ENCODE measurements at regions not wholly inside any gene's neighbourhood (a gene's known extent, or its start where the extent isn't known, plus 50 kb on each side); places are given as distances from the start of the nearest gene placed in this dataset.
A peak's percentile ranks its signal among the peaks of the same experiment; 100 is the strongest.

- Histone ChIP-seq H3K4me3 (ENCODE audit: low read depth, low read length) (no peak overlapping the region), H3K27ac (ENCODE audit: low read depth) (no peak overlapping the region), H3K4me1 (ENCODE audit: insufficient read depth) (no peaks in the 10 kb centered on the region), H3K36me3 (ENCODE audit: insufficient read depth) (no peaks in the 10 kb centered on the region)
- WGBS = 60% methylated on average over 5 of the region's 5 CpGs
- DNase-seq (ENCODE audit: extremely low spot score) = no peak
Observed at GRCh38 chr2:59082657-59083056, 841.5 kb upstream of the FANCL start.

- H3K36me3 ChIP-seq (ENCODE audit: insufficient read depth) = no peaks in the 10 kb centered on the region
- 83% methylated on average over 4 of the region's 4 CpGs for WGBS
- no peak overlapping the region for H3K27ac ChIP-seq (ENCODE audit: low read depth)
Observed at GRCh38 chr2:59080451-59081181, 839.5 kb upstream of the FANCL start.

GRCh38 chr2:59077981-59078531 lies 836.9 kb upstream of the FANCL start:
- Histone ChIP-seq H3K4me1 (ENCODE audit: insufficient read depth) (no peaks in the 10 kb centered on the region), H3K36me3 (ENCODE audit: insufficient read depth) (no peaks in the 10 kb centered on the region), H3K27ac (ENCODE audit: low read depth) (no peak overlapping the region), H3K4me3 (ENCODE audit: low read depth, low read length) (no peak overlapping the region)
- DNase-seq (ENCODE audit: extremely low spot score) = no peak
- 83% methylated on average over 6 of the region's 6 CpGs for WGBS

More at GRCh38 chr2:59080451-59081181, 839.5 kb upstream of the FANCL start:
- Histone ChIP-seq H3K4me1 (ENCODE audit: insufficient read depth) (no peaks in the 10 kb centered on the region), H3K4me3 (ENCODE audit: low read depth, low read length) (no peak overlapping the region)
- no peak for DNase-seq (ENCODE audit: extremely low spot score)

- Histone ChIP-seq H3K4me3 (ENCODE audit: low read depth, low read length) (no peak overlapping the region), H3K4me1 (ENCODE audit: insufficient read depth) (no peaks in the 10 kb centered on the region), H3K27ac (ENCODE audit: low read depth) (no peak overlapping the region), H3K36me3 (ENCODE audit: insufficient read depth) (no peaks in the 10 kb centered on the region)
- WGBS = 70% methylated on average over 6 of the region's 6 CpGs
- no peak for DNase-seq (ENCODE audit: extremely low spot score)
Observed at GRCh38 chr2:59077026-59077725, 836.1 kb upstream of the FANCL start.

GRCh38 chr2:59076079-59076619 lies 835.0 kb upstream of the FANCL start:
- H3K36me3 ChIP-seq (ENCODE audit: insufficient read depth) = no peaks in the 10 kb centered on the region

GRCh38 chr2:59074071-59074470 lies 832.9 kb upstream of the FANCL start:
- Histone ChIP-seq H3K4me3 (ENCODE audit: low read depth, low read length) (no peak overlapping the region), H3K36me3 (ENCODE audit: insufficient read depth) (no peaks in the 10 kb centered on the region), H3K4me1 (ENCODE audit: insufficient read depth) (no peaks in the 10 kb centered on the region), H3K27ac (ENCODE audit: low read depth) (no peak overlapping the region)
- WGBS = 94% methylated on average over 3 of the region's 3 CpGs
- DNase-seq (ENCODE audit: extremely low spot score) = no peak

More at GRCh38 chr2:59076079-59076619, 835.0 kb upstream of the FANCL start:
- no peaks in the 10 kb centered on the region for H3K4me1 ChIP-seq (ENCODE audit: insufficient read depth)
- 49% methylated on average over 5 of the region's 5 CpGs for WGBS
- DNase-seq (ENCODE audit: extremely low spot score) = no peak
- peak overlapping the region; percentile 10 for H3K27ac ChIP-seq (ENCODE audit: low read depth)
- H3K4me3 ChIP-seq (ENCODE audit: low read depth, low read length) = no peak overlapping the region

GRCh38 chr2:59073286-59073685 lies 832.2 kb upstream of the FANCL start:
- H3K36me3 ChIP-seq (ENCODE audit: insufficient read depth) = no peaks in the 10 kb centered on the region
- H3K4me3 ChIP-seq (ENCODE audit: low read depth, low read length) = no peak overlapping the region
- no peak overlapping the region for H3K27ac ChIP-seq (ENCODE audit: low read depth)
- no peaks in the 10 kb centered on the region for H3K4me1 ChIP-seq (ENCODE audit: insufficient read depth)
- DNase-seq (ENCODE audit: extremely low spot score) = no peak
- 92% methylated on average over 6 of the region's 6 CpGs for WGBS

- no peaks in the 10 kb centered on the region for H3K36me3 ChIP-seq (ENCODE audit: insufficient read depth)
- no peak overlapping the region for H3K27ac ChIP-seq (ENCODE audit: low read depth)
- no peak for DNase-seq (ENCODE audit: extremely low spot score)
- 3% methylated on average over 2 of the region's 2 CpGs for WGBS
- H3K4me1 ChIP-seq (ENCODE audit: insufficient read depth) = no peaks in the 10 kb centered on the region
- H3K4me3 ChIP-seq (ENCODE audit: low read depth, low read length) = no peak overlapping the region
Observed at GRCh38 chr2:59068255-59068654, 827.1 kb upstream of the FANCL start.

GRCh38 chr2:59066787-59067399 lies 825.8 kb upstream of the FANCL start:
- no peaks in the 10 kb centered on the region for H3K36me3 ChIP-seq (ENCODE audit: insufficient read depth)
- no peak for DNase-seq (ENCODE audit: extremely low spot score)
- no peak overlapping the region for H3K27ac ChIP-seq (ENCODE audit: low read depth)
- no peak overlapping the region for H3K4me3 ChIP-seq (ENCODE audit: low read depth, low read length)
- WGBS = 96% methylated on average over 56 of the region's 56 CpGs
- no peaks in the 10 kb centered on the region for H3K4me1 ChIP-seq (ENCODE audit: insufficient read depth)

- DNase-seq (ENCODE audit: extremely low spot score) = no peak
- H3K27ac ChIP-seq (ENCODE audit: low read depth) = no peak overlapping the region
- whole genome bisulfite sequencing = 74% methylated on average over 4 of the region's 4 CpGs
Observed at GRCh38 chr2:59047373-59047995, 806.4 kb upstream of the FANCL start.

GRCh38 chr2:59046401-59047372 lies 805.6 kb upstream of the FANCL start:
- Histone ChIP-seq H3K4me1 (ENCODE audit: insufficient read depth) (no peaks in the 10 kb centered on the region), H3K4me3 (ENCODE audit: low read depth, low read length) (no peak overlapping the region), H3K36me3 (ENCODE audit: insufficient read depth) (no peaks in the 10 kb centered on the region), H3K27ac (ENCODE audit: low read depth) (no peak overlapping the region)
- no peak for DNase-seq (ENCODE audit: extremely low spot score)
- WGBS = 88% methylated on average over 17 of the region's 17 CpGs

More at GRCh38 chr2:59047373-59047995, 806.4 kb upstream of the FANCL start:
- Histone ChIP-seq H3K4me3 (ENCODE audit: low read depth, low read length) (no peak overlapping the region), H3K4me1 (ENCODE audit: insufficient read depth) (no peaks in the 10 kb centered on the region), H3K36me3 (ENCODE audit: insufficient read depth) (no peaks in the 10 kb centered on the region)

- WGBS = 82% methylated on average over 1 of the region's 1 CpG
- DNase-seq (ENCODE audit: extremely low spot score) = no peak
- H3K4me1 ChIP-seq (ENCODE audit: insufficient read depth) = no peaks in the 10 kb centered on the region
- H3K36me3 ChIP-seq (ENCODE audit: insufficient read depth) = no peaks in the 10 kb centered on the region
- H3K27ac ChIP-seq (ENCODE audit: low read depth) = no peak overlapping the region
- no peak overlapping the region for H3K4me3 ChIP-seq (ENCODE audit: low read depth, low read length)
Observed at GRCh38 chr2:59044736-59045135, 803.6 kb upstream of the FANCL start.
